ENCODE measurements at regions not wholly inside any gene's neighbourhood (a gene's known extent, or its start where the extent isn't known, plus 50 kb on each side); places are given as distances from the start of the nearest gene placed in this dataset.

DNA sequence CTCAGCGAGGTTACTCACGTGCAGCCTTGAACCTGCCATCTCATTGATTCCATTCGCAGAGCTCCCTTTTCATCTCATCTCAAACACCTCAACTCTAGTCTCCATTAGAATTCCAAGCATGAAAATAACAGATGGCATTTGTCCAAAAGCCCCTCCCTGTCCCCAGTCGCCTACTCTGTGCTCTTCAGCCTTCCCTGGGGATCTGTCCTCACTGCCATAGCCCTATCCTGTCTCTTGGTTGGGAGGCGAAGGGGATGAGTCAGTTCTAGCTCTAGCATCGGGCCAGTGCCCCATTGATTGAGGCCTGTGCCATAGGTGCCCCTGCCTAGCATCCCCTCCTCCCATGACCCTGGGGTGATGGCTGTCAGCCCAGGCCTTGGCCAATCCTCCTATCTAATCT lies 134.0 kb upstream of the PJA1 start:
- TF ChIP-seq TAF1 (IDR thresholded peaks at IDR 0.05; ENCODE audit: low read depth, low read length) (no peak), POU2F2 (IDR thresholded peaks at IDR 0.05; ENCODE audit: low read depth, low read length) (no peak), POLR2A (IDR thresholded peaks at IDR 0.05; ENCODE audit: low read depth, low read length) (no peak), POLR2AphosphoS5 (IDR thresholded peaks at IDR 0.05; ENCODE audit: low read depth, low read length) (no peak), PAX5 (IDR thresholded peaks at IDR 0.05; ENCODE audit: insufficient read depth, low read length, severe bottlenecking) (no peak), SPI1 (IDR thresholded peaks at IDR 0.05; ENCODE audit: low read depth, low read length) (no peak)
- DNase-seq (ENCODE audit: insufficient read length, low spot score): no peak
- FAIRE-seq: no peak

GRCh38 chrX:69298466-69299140 lies 133.3 kb upstream of the PJA1 start:
- DNase-seq (ENCODE audit: insufficient read length, low spot score): no peak
- no peak for FAIRE-seq
- TF ChIP-seq SPI1 (IDR thresholded peaks at IDR 0.05; ENCODE audit: low read depth, low read length): no peak
- no peak for TF ChIP-seq POU2F2 (IDR thresholded peaks at IDR 0.05; ENCODE audit: low read depth, low read length)
- TF ChIP-seq PAX5 (IDR thresholded peaks at IDR 0.05; ENCODE audit: insufficient read depth, low read length, severe bottlenecking): no peak
- no peak for TF ChIP-seq TAF1 (IDR thresholded peaks at IDR 0.05; ENCODE audit: low read depth, low read length)
- TF ChIP-seq POLR2AphosphoS5 (IDR thresholded peaks at IDR 0.05; ENCODE audit: low read depth, low read length): no peak
- no peak for TF ChIP-seq POLR2A (IDR thresholded peaks at IDR 0.05; ENCODE audit: low read depth, low read length)

DNA sequence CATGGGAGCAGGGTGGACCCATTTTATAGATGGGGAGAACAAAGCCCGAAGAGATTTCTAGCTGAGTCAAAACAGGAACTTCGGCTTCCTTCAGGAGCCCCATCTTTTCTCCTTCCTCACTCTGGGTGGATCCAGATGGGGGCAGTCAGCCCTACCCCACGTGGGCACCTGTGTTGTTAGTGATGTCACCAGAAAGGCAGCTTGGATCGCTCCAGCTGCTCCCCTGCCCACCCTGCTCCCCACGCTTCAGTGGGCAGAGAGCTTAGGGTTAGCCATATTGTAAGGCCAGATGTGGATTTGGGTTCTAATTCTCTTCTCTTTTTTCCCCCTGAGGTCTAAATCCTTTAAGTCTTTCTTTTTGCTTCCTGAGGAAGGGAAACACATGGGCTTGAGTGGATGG lies 132.3 kb upstream of the PJA1 start:
- DNase-seq (ENCODE audit: insufficient read length, low spot score) (no peak), FAIRE-seq (no peak)
- TF ChIP-seq SPI1 (IDR thresholded peaks at IDR 0.05; ENCODE audit: low read depth, low read length) (no peak), PAX5 (IDR thresholded peaks at IDR 0.05; ENCODE audit: insufficient read depth, low read length, severe bottlenecking) (no peak), TAF1 (IDR thresholded peaks at IDR 0.05; ENCODE audit: low read depth, low read length) (no peak), POU2F2 (IDR thresholded peaks at IDR 0.05; ENCODE audit: low read depth, low read length) (no peak), POLR2A (IDR thresholded peaks at IDR 0.05; ENCODE audit: low read depth, low read length) (no peak), POLR2AphosphoS5 (IDR thresholded peaks at IDR 0.05; ENCODE audit: low read depth, low read length) (no peak)

- DNase-seq (ENCODE audit: insufficient read length, low spot score) (no peak), FAIRE-seq (no peak)
- TF ChIP-seq PAX5 (IDR thresholded peaks at IDR 0.05; ENCODE audit: insufficient read depth, low read length, severe bottlenecking) (no peak), POU2F2 (IDR thresholded peaks at IDR 0.05; ENCODE audit: low read depth, low read length) (no peak), POLR2A (IDR thresholded peaks at IDR 0.05; ENCODE audit: low read depth, low read length) (no peak), SPI1 (IDR thresholded peaks at IDR 0.05; ENCODE audit: low read depth, low read length) (no peak), TAF1 (IDR thresholded peaks at IDR 0.05; ENCODE audit: low read depth, low read length) (no peak), POLR2AphosphoS5 (IDR thresholded peaks at IDR 0.05; ENCODE audit: low read depth, low read length) (no peak)
These were observed 128.7 kb upstream of the PJA1 start for GRCh38 chrX:69293776-69294601.

- FAIRE-seq: no peak
- DNase-seq (ENCODE audit: insufficient read length, low spot score): no peak
These were observed 125.9 kb upstream of the PJA1 start for GRCh38 chrX:69291116-69291515.

GRCh38 chrX:69290292-69290691 lies 125.0 kb upstream of the PJA1 start:
- TF ChIP-seq POLR2A (IDR thresholded peaks at IDR 0.05; ENCODE audit: low read depth, low read length) (no peak), POLR2AphosphoS5 (IDR thresholded peaks at IDR 0.05; ENCODE audit: low read depth, low read length) (no peak), POU2F2 (IDR thresholded peaks at IDR 0.05; ENCODE audit: low read depth, low read length) (no peak), TAF1 (IDR thresholded peaks at IDR 0.05; ENCODE audit: low read depth, low read length) (no peak), PAX5 (IDR thresholded peaks at IDR 0.05; ENCODE audit: insufficient read depth, low read length, severe bottlenecking) (no peak), SPI1 (IDR thresholded peaks at IDR 0.05; ENCODE audit: low read depth, low read length) (no peak)
- FAIRE-seq: no peak

More at GRCh38 chrX:69291116-69291515, 125.9 kb upstream of the PJA1 start:
- TF ChIP-seq SPI1 (IDR thresholded peaks at IDR 0.05; ENCODE audit: low read depth, low read length) (no peak), POLR2A (IDR thresholded peaks at IDR 0.05; ENCODE audit: low read depth, low read length) (no peak), POU2F2 (IDR thresholded peaks at IDR 0.05; ENCODE audit: low read depth, low read length) (no peak), POLR2AphosphoS5 (IDR thresholded peaks at IDR 0.05; ENCODE audit: low read depth, low read length) (no peak), PAX5 (IDR thresholded peaks at IDR 0.05; ENCODE audit: insufficient read depth, low read length, severe bottlenecking) (no peak), TAF1 (IDR thresholded peaks at IDR 0.05; ENCODE audit: low read depth, low read length) (no peak)

DNA sequence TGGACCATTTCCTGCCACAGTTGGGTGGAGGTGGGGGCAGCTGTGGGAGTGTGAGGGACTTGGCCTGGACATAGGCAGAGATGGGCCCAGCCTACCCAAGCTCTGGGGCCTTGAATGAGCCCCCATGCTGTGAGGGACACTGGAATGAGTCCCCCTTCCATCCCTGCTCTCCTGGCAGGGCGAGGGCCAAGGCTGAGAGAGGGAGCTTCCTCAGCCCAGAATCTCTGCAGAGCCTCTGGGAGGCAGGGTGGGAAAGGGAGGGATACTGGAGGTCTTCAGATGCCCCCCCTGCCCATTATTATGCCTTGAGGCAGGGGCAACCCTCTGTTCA lies 124.5 kb upstream of the PJA1 start:
- TF ChIP-seq POLR2A (IDR thresholded peaks at IDR 0.05; ENCODE audit: low read depth, low read length) (no peak), TAF1 (IDR thresholded peaks at IDR 0.05; ENCODE audit: low read depth, low read length) (no peak), POU2F2 (IDR thresholded peaks at IDR 0.05; ENCODE audit: low read depth, low read length) (no peak), SPI1 (IDR thresholded peaks at IDR 0.05; ENCODE audit: low read depth, low read length) (no peak), POLR2AphosphoS5 (IDR thresholded peaks at IDR 0.05; ENCODE audit: low read depth, low read length) (no peak), PAX5 (IDR thresholded peaks at IDR 0.05; ENCODE audit: insufficient read depth, low read length, severe bottlenecking) (no peak)
- no peak for DNase-seq (ENCODE audit: insufficient read length, low spot score)
- FAIRE-seq: no peak

More at GRCh38 chrX:69290292-69290691, 125.0 kb upstream of the PJA1 start:
- no peak for DNase-seq (ENCODE audit: insufficient read length, low spot score)

DNA sequence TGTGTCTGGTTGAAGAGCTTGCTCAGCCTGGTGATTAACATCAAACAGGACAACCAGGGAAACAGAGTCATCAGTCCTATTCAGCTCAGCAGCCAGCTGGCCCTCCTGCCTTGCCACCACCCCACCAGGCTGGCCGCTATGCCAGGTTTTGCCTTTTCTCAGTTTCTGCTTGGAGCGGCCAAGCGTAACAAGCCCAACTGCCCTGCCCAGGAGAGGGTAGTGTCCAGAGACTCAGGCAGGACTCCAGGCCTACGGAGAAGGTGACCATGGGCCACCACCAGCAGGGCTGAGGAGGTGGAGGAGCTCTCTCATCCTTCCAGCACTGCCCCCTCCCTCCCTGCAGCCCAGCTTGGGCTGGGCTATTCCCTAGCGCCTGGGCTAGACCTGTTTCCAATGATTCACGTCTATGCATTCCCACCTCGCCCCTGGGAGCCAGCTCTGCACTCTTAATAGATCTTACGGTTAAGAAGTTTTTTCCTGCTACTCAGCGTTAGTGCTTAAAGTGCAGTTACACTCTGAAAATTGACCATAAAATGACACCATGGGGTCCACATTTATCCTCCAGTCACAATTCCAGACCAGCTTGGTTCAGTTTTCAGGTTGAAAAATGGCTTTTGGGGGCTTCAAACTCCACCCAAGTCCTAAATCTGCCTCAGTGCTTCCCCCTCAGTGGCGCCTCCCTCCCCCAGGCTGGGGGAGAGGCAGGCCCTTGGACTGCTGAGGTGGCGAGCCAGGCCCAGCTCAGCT lies 124.0 kb upstream of the PJA1 start:
- DNase-seq (ENCODE audit: insufficient read length, low spot score): no peak
- TF ChIP-seq TAF1 (IDR thresholded peaks at IDR 0.05; ENCODE audit: low read depth, low read length): no peak
- TF ChIP-seq PAX5 (IDR thresholded peaks at IDR 0.05; ENCODE audit: insufficient read depth, low read length, severe bottlenecking): no peak
- TF ChIP-seq POLR2AphosphoS5 (IDR thresholded peaks at IDR 0.05; ENCODE audit: low read depth, low read length): no peak
- no peak for TF ChIP-seq SPI1 (IDR thresholded peaks at IDR 0.05; ENCODE audit: low read depth, low read length)
- no peak for TF ChIP-seq POU2F2 (IDR thresholded peaks at IDR 0.05; ENCODE audit: low read depth, low read length)
- TF ChIP-seq POLR2A (IDR thresholded peaks at IDR 0.05; ENCODE audit: low read depth, low read length): no peak
- FAIRE-seq: no peak

- no peak for TF ChIP-seq TAF1 (IDR thresholded peaks at IDR 0.05; ENCODE audit: low read depth, low read length)
- no peak for TF ChIP-seq PAX5 (IDR thresholded peaks at IDR 0.05; ENCODE audit: insufficient read depth, low read length, severe bottlenecking)
- no peak for TF ChIP-seq SPI1 (IDR thresholded peaks at IDR 0.05; ENCODE audit: low read depth, low read length)
- TF ChIP-seq POLR2AphosphoS5 (IDR thresholded peaks at IDR 0.05; ENCODE audit: low read depth, low read length): no peak
- no peak for TF ChIP-seq POLR2A (IDR thresholded peaks at IDR 0.05; ENCODE audit: low read depth, low read length)
- no peak for DNase-seq (ENCODE audit: insufficient read length, low spot score)
- FAIRE-seq: no peak
These were observed 121.8 kb upstream of the PJA1 start for GRCh38 chrX:69287095-69287494.
